Natural killer cell treated with Interleukin-12 subunit alpha and Interleukin-12 subunit beta and Interleukin-15 and Interleukin-18, amount 100 ng/mL, for 72 hours (primary cell): ENCODE measurements at regions not wholly inside any gene's neighbourhood (a gene's known extent, or its start where the extent isn't known, plus 50 kb on each side); places are given as distances from the start of the nearest gene placed in this dataset.
"Not testable (repeated sequence)": the region's sequence is repeated elsewhere in the genome, so short reads cannot be mapped to it uniquely, and the experiment has no call there.

ENCODE experiments used
- ATAC-seq, 2 donors: fragments of 150-1000 bp; cut with Tn5 transposase in 1 of 2; sonication (Bioruptor Pico), chemical (Tn5 transposase) in 1 of 2; 2 replicates each; pipeline ENCODE4 v1.10.0; 2021
- DNase-seq: peaks from one replicate; pipeline ENCODE4 v3.0.0; 2022; ENCODE audit warnings: low spot score
- H3K27ac Mint-ChIP-seq, 2 donors: 1 replicate in 1 of 2; 2 replicates in 1 of 2; pipeline ENCODE4 v1.8.0; 2022; ENCODE audit warnings: mixed read lengths in 2 of 2, mild to moderate bottlenecking in 1 of 2, moderate library complexity in 1 of 2
- H3K27me3 Mint-ChIP-seq, 2 donors: 1 replicate in 1 of 2; 2 replicates in 1 of 2; pipeline ENCODE4 v1.8.0; 2022; ENCODE audit warnings: mixed read lengths in 2 of 2
- H3K36me3 Mint-ChIP-seq: one replicate; pipeline ENCODE4 v1.8.0; 2022; ENCODE audit warnings: mixed read lengths
- H3K4me1 Mint-ChIP-seq, 2 donors: 1 replicate in 1 of 2; 2 replicates in 1 of 2; pipeline ENCODE4 v1.8.0; 2022; ENCODE audit warnings: low read depth in 2 of 2, mixed read lengths in 2 of 2, mild to moderate bottlenecking in 1 of 2
- H3K4me3 Mint-ChIP-seq: one replicate; pipeline ENCODE4 v1.8.0; 2022; ENCODE audit warnings: mixed read lengths
- H3K9me3 Mint-ChIP-seq: 2 replicates; pipeline ENCODE4 v1.8.0; 2022; ENCODE audit warnings: mixed read lengths

- no peaks in the 10 kb centered on the region for H3K9me3 Mint-ChIP-seq
- no peaks in the 10 kb centered on the region for H3K36me3 Mint-ChIP-seq
- H3K4me1 Mint-ChIP-seq = peaks cover 0 to 7% of the 10 kb centered on the region in 2 donors
- no peak overlapping the region for H3K4me3 Mint-ChIP-seq
- no peak for ATAC-seq
- no peak overlapping the region for H3K27ac Mint-ChIP-seq
- DNase-seq = no peak
- peaks cover 29 to 55% of the 10 kb centered on the region in 2 donors for H3K27me3 Mint-ChIP-seq
These were observed 484.9 kb downstream of the SETD4 start for GRCh38 chr21:35575280-35575915.

GRCh38 chr21:35573472-35574374 lies 486.6 kb downstream of the SETD4 start:
- no peak overlapping the region for H3K4me3 Mint-ChIP-seq
- DNase-seq (no peak), ATAC-seq (no peak)
- peaks cover 30 to 50% of the 10 kb centered on the region in 2 donors for H3K27me3 Mint-ChIP-seq
- peaks cover 0 to 2% of the 10 kb centered on the region in 2 donors for H3K4me1 Mint-ChIP-seq
- no peak overlapping the region for H3K27ac Mint-ChIP-seq
- no peaks in the 10 kb centered on the region for H3K9me3 Mint-ChIP-seq
- no peaks in the 10 kb centered on the region for H3K36me3 Mint-ChIP-seq

GRCh38 chr21:35571910-35572309 lies 488.4 kb downstream of the SETD4 start:
- no peak for ATAC-seq
- Mint-ChIP-seq H3K27ac (no peak overlapping the region), H3K27me3 (peaks cover 31 to 51% of the 10 kb centered on the region in 2 donors), H3K9me3 (no peaks in the 10 kb centered on the region), H3K36me3 (no peaks in the 10 kb centered on the region), H3K4me1 (no peaks in the 10 kb centered on the region), H3K4me3 (no peak overlapping the region)
- DNase-seq = no peak

GRCh38 chr21:35568643-35569042 lies 491.7 kb downstream of the SETD4 start:
- peaks cover 28 to 45% of the 10 kb centered on the region in 2 donors for H3K27me3 Mint-ChIP-seq
- no peak overlapping the region for H3K27ac Mint-ChIP-seq
- H3K36me3 Mint-ChIP-seq = no peaks in the 10 kb centered on the region
- no peak overlapping the region for H3K4me3 Mint-ChIP-seq
- no peaks in the 10 kb centered on the region for H3K4me1 Mint-ChIP-seq
- no peak for ATAC-seq
- no peaks in the 10 kb centered on the region for H3K9me3 Mint-ChIP-seq
- DNase-seq = no peak

- H3K27me3 Mint-ChIP-seq = peaks cover 29 to 45% of the 10 kb centered on the region in 2 donors
- no peak overlapping the region for H3K4me3 Mint-ChIP-seq
- H3K36me3 Mint-ChIP-seq = no peaks in the 10 kb centered on the region
- no peak overlapping the region for H3K27ac Mint-ChIP-seq
- H3K9me3 Mint-ChIP-seq = no peaks in the 10 kb centered on the region
- no peaks in the 10 kb centered on the region for H3K4me1 Mint-ChIP-seq
- no peak for DNase-seq
- ATAC-seq = no peak
These were observed 493.5 kb downstream of the SETD4 start for GRCh38 chr21:35566874-35567273.

- Mint-ChIP-seq H3K27ac (no peak overlapping the region), H3K9me3 (no peaks in the 10 kb centered on the region), H3K36me3 (no peaks in the 10 kb centered on the region), H3K27me3 (peaks cover 28 to 43% of the 10 kb centered on the region in 2 donors), H3K4me1 (no peaks in the 10 kb centered on the region), H3K4me3 (no peak overlapping the region)
- no peak for DNase-seq
- ATAC-seq = no peak
These were observed 495.1 kb downstream of the SETD4 start for GRCh38 chr21:35565204-35565611.

GRCh38 chr21:35563885-35564451 lies 496.4 kb downstream of the SETD4 start:
- ATAC-seq (no peak), DNase-seq (no peak)
- Mint-ChIP-seq H3K27me3 (peaks cover 28 to 48% of the 10 kb centered on the region in 2 donors), H3K9me3 (no peaks in the 10 kb centered on the region), H3K27ac (no peak overlapping the region), H3K4me3 (no peak overlapping the region), H3K4me1 (no peaks in the 10 kb centered on the region), H3K36me3 (no peaks in the 10 kb centered on the region)

- H3K9me3 Mint-ChIP-seq = no peaks in the 10 kb centered on the region
- DNase-seq (no peak), ATAC-seq (no peak)
- peaks cover 30 to 45% of the 10 kb centered on the region in 2 donors for H3K27me3 Mint-ChIP-seq
- no peak overlapping the region for H3K4me3 Mint-ChIP-seq
- H3K4me1 Mint-ChIP-seq = no peaks in the 10 kb centered on the region
- no peak overlapping the region for H3K27ac Mint-ChIP-seq
- H3K36me3 Mint-ChIP-seq = no peaks in the 10 kb centered on the region
These were observed 497.4 kb downstream of the SETD4 start for GRCh38 chr21:35562876-35563275.

- H3K27ac Mint-ChIP-seq = no peak overlapping the region
- H3K4me3 Mint-ChIP-seq = no peak overlapping the region
- H3K36me3 Mint-ChIP-seq = no peaks in the 10 kb centered on the region
- H3K9me3 Mint-ChIP-seq = no peaks in the 10 kb centered on the region
- DNase-seq (no peak), ATAC-seq (no peak)
- no peaks in the 10 kb centered on the region for H3K4me1 Mint-ChIP-seq
- peaks cover 32 to 59% of the 10 kb centered on the region in 2 donors for H3K27me3 Mint-ChIP-seq
These were observed 499.2 kb downstream of the SETD4 start for GRCh38 chr21:35561116-35561515.

GRCh38 chr21:35559829-35560225 lies 500.5 kb downstream of the SETD4 start:
- Mint-ChIP-seq H3K9me3 (no peaks in the 10 kb centered on the region), H3K4me1 (no peaks in the 10 kb centered on the region), H3K27me3 (peaks cover 30 to 62% of the 10 kb centered on the region in 2 donors), H3K36me3 (no peaks in the 10 kb centered on the region), H3K4me3 (no peak overlapping the region), H3K27ac (no peak overlapping the region)
- DNase-seq = no peak
- ATAC-seq = no peak

- H3K9me3 Mint-ChIP-seq = no peaks in the 10 kb centered on the region
- H3K4me1 Mint-ChIP-seq = no peaks in the 10 kb centered on the region
- H3K27ac Mint-ChIP-seq = no peak overlapping the region
- no peaks in the 10 kb centered on the region for H3K36me3 Mint-ChIP-seq
- no peak overlapping the region for H3K4me3 Mint-ChIP-seq
- H3K27me3 Mint-ChIP-seq = peaks cover 29 to 62% of the 10 kb centered on the region in 2 donors
- DNase-seq (no peak), ATAC-seq (no peak)
These were observed 501.0 kb downstream of the SETD4 start for GRCh38 chr21:35559128-35559828.

GRCh38 chr21:35556536-35556935 lies 503.8 kb downstream of the SETD4 start:
- no peaks in the 10 kb centered on the region for H3K36me3 Mint-ChIP-seq
- H3K27ac Mint-ChIP-seq = no peak overlapping the region
- H3K9me3 Mint-ChIP-seq = no peaks in the 10 kb centered on the region
- DNase-seq (no peak), ATAC-seq (no peak)
- no peaks in the 10 kb centered on the region for H3K4me1 Mint-ChIP-seq
- no peak overlapping the region for H3K4me3 Mint-ChIP-seq
- H3K27me3 Mint-ChIP-seq = peaks cover 24 to 54% of the 10 kb centered on the region in 2 donors

GRCh38 chr21:35552483-35552882 lies 503.4 kb upstream of the RUNX1 start:
- H3K27me3 Mint-ChIP-seq = peaks cover 19 to 40% of the 10 kb centered on the region in 2 donors
- H3K4me1 Mint-ChIP-seq, H3K36me3 Mint-ChIP-seq, ATAC-seq, H3K4me3 Mint-ChIP-seq, DNase-seq, H3K27ac Mint-ChIP-seq, H3K9me3 Mint-ChIP-seq: not testable (repeated sequence)
